GM23338 (cell line): ENCODE measurements at regions not wholly inside any gene's neighbourhood (a gene's known extent, or its start where the extent isn't known, plus 50 kb on each side); places are given as distances from the start of the nearest gene placed in this dataset.

Experiments used
- CTCF ChIP-seq, 2 experiments: fragments of 200-600 bp in 1 of 2; sonication (generic) in 1 of 2; conservative IDR thresholded peaks; 2 replicates each; pipeline versions ENCODE4 v1.5.1 to v1.6.1; 2016 to 2017; ENCODE audit warnings: antibody characterized with exemption in 2 of 2, low read depth in 2 of 2, mild to moderate bottlenecking in 2 of 2, moderate library complexity in 1 of 2
- EZH2 ChIP-seq: fragments of 200-600 bp; sonication (generic); IDR thresholded peaks from one replicate; pipeline ENCODE4 v1.8.0; 2017; ENCODE audit warnings: antibody characterized with exemption, mild to moderate bottlenecking, low read depth; ENCODE audit not compliant: unreplicated experiment

DNA sequence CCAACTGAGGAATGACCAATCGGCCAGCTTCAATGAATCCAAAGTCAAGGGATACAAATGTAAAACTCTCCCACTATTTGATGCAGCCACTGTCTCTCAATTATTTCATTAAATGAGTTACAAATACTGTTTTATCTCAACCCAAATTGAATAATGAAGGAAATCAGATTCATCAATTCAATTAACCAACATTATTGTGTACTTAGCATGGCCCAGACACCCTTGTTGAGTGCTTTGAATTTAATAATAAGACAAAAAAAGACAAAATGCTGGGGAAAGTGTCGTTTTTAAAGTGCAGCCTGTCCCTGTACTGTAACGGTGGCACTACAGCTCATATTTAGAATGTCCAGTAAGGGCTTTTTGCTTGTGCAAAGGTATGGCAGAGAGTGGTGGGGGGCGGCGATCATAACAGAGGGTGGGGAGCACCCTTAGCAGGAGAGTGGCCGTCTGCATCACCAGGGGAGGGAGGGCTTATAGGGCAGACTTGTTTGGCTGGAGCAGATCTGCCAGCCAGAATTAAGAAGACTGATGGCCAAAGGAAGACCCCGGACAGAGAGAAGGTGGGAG lies 123.8 kb upstream of the GALNT2 start:
- TF ChIP-seq CTCF (conservative IDR thresholded peaks at IDR 0.05; ENCODE audit: low read depth in 2 of 2) (no peak), EZH2 (no peak)
